B cell (primary cell): ENCODE measurements at regions not wholly inside any gene's neighbourhood (a gene's known extent, or its start where the extent isn't known, plus 50 kb on each side); places are given as distances from the start of the nearest gene placed in this dataset.

Experiments used
- ATAC-seq: fragments of 200-7000 bp; cut with Tn5 transposase; one replicate; pipeline ENCODE4 v1.10.0; 2021; ENCODE audit warnings: low read depth, mild to moderate bottlenecking, moderate number of reproducible peaks, moderate library complexity
- CTCF ChIA-PET: fragments of 350-600 bp; sonication (Branson Sonifier 250); formaldehyde crosslinking; loops from one replicate; lab custom pipeline; 2021; ENCODE audit warnings: antibody characterized with exemption, inconsistent platforms; lab: Charles Lee
- POLR2A ChIA-PET: fragments of 350-600 bp; sonication (Branson Sonifier 250); formaldehyde crosslinking; loops from one replicate; lab custom pipeline; 2021; ENCODE audit warnings: antibody characterized with exemption; lab: Charles Lee
- DNase-seq: peaks from one replicate; pipeline ENCODE4 v3.0.0; 2013
- H2AFZ ChIP-seq: 2 replicates; pipeline ENCODE4 v1.6.1; 2012; ENCODE audit warnings: mild to moderate bottlenecking, low read depth, low read length; ENCODE audit not compliant: insufficient read depth, poor library complexity, severe bottlenecking
- H3K27ac ChIP-seq, 2 donors: 1 replicate in 1 of 2; 2 replicates in 1 of 2; pipeline ENCODE4 v1.5.1; 2012 to 2013; ENCODE audit warnings: low read length in 2 of 2, mild to moderate bottlenecking in 2 of 2, moderate library complexity in 1 of 2
- H3K27me3 ChIP-seq, 4 experiments: fragments of 200-600 bp in 1 of 4; sonication (generic) in 1 of 4; replicated peaks in 1 of 4; 1 replicate in 2 of 4; 2 replicates in 2 of 4; pipeline versions ENCODE4 v1.6.1 to v1.7.0; 2013 to 2016; ENCODE audit warnings: low read length in 3 of 4, mild to moderate bottlenecking in 2 of 4, mixed read lengths in 1 of 4, moderate library complexity in 1 of 4; ENCODE audit not compliant: insufficient read depth in 4 of 4, control insufficient read depth in 3 of 4; ENCODE audit errors: control extremely low read depth in 1 of 4
- H3K36me3 ChIP-seq, 2 experiments: replicated peaks in 1 of 2; 1 replicate in 1 of 2; 2 replicates in 1 of 2; pipeline versions ENCODE4 v1.6.1 to v1.7.1; 2013; ENCODE audit warnings: low read length in 1 of 2; ENCODE audit not compliant: insufficient read depth in 2 of 2, control insufficient read depth in 1 of 2; ENCODE audit errors: control extremely low read depth in 1 of 2, extremely low read depth in 1 of 2
- H3K4me1 ChIP-seq, 2 donors: fragments of 200-600 bp in 1 of 2; sonication (generic) in 1 of 2; 1 replicate in 1 of 2; 2 replicates in 1 of 2; pipeline versions ENCODE4 v1.5.1 to v1.6.1; 2013 to 2017; ENCODE audit warnings: low read length in 2 of 2; ENCODE audit not compliant: control insufficient read depth in 2 of 2, insufficient read depth in 2 of 2
- H3K4me2 ChIP-seq: replicated peaks from 2 replicates; pipeline ENCODE3; 2012; ENCODE audit warnings: mild to moderate bottlenecking, low read depth, low read length; ENCODE audit not compliant: poor library complexity, severe bottlenecking
- H3K4me3 ChIP-seq, 5 experiments: fragments of 200-600 bp in 1 of 5; sonication (generic) in 1 of 5; 1 replicate in 3 of 5; 2 replicates in 2 of 5; pipeline versions ENCODE4 v1.5.1 to v1.7.0; 2011 to 2016; ENCODE audit warnings: low read length in 4 of 5, mild to moderate bottlenecking in 4 of 5, low read depth in 2 of 5, control low read depth in 1 of 5, moderate library complexity in 1 of 5; ENCODE audit not compliant: insufficient read depth in 1 of 5; ENCODE audit errors: control extremely low read depth in 1 of 5, extremely low read depth in 1 of 5
- H3K79me2 ChIP-seq: fragments of 200-600 bp; sonication (generic); one replicate; pipeline ENCODE4 v1.6.0; 2016; ENCODE audit warnings: low read length; ENCODE audit not compliant: control insufficient read depth, insufficient read depth
- H3K9ac ChIP-seq: fragments of 200-600 bp; sonication (generic); 2 replicates; pipeline ENCODE4 v1.6.1; 2017; ENCODE audit warnings: mild to moderate bottlenecking, low read length, moderate library complexity
- H3K9me3 ChIP-seq, 3 donors: one replicate each; pipeline versions ENCODE4 v1.6.1 to v1.7.1; 2013; ENCODE audit warnings: low read length in 2 of 3; ENCODE audit not compliant: control insufficient read depth in 2 of 3, insufficient read depth in 1 of 3; ENCODE audit errors: control extremely low read depth in 1 of 3
- H4K20me1 ChIP-seq: 2 replicates; pipeline ENCODE4 v1.6.0; 2012; ENCODE audit warnings: mild to moderate bottlenecking, low read length; ENCODE audit not compliant: insufficient read depth, control insufficient read depth, poor library complexity, severe bottlenecking
- H3K27ac Mint-ChIP-seq: one replicate; pipeline ENCODE4 v1.8.0; 2021; ENCODE audit warnings: mixed read lengths
- H3K27me3 Mint-ChIP-seq: one replicate; pipeline ENCODE4 v1.8.0; 2021; ENCODE audit warnings: mixed read lengths
- H3K4me1 Mint-ChIP-seq: one replicate; pipeline ENCODE4 v1.8.0; 2021; ENCODE audit warnings: mixed read lengths
- H3K4me3 Mint-ChIP-seq: one replicate; pipeline ENCODE4 v1.8.0; 2021; ENCODE audit warnings: mixed read lengths
- H3K9me3 Mint-ChIP-seq: one replicate; pipeline ENCODE4 v1.8.0; 2022; ENCODE audit warnings: mixed read lengths; ENCODE audit not compliant: insufficient read depth
- EZH2 ChIP-seq: IDR thresholded peaks from 2 replicates; pipeline ENCODE4 v1.6.1; 2012; ENCODE audit warnings: borderline replicate concordance, low read depth, mild to moderate bottlenecking, moderate library complexity, low read length; ENCODE audit not compliant: insufficient read depth, poor library complexity, severe bottlenecking
- WGBS: methylation state at CpG from one replicate; pipeline ENCODE4 v1.1.5; 2013; ENCODE audit warnings: missing lambda C conversion rate; ENCODE audit not compliant: insufficient coverage; 5-methylcytosine and 5-hydroxymethylcytosine counted together
- intact Hi-C: fragments of 100-400 bp; cut with micrococcal nuclease; formaldehyde crosslinking; loops from one replicate; pipeline ENCODE4 v1.10.0; 2022
- TF ChIP-seq, protein P1 (sequence below): fragments of 200-600 bp; IDR thresholded peaks from one replicate; pipeline ENCODE4 v1.8.0; 2022; ENCODE audit warnings: antibody characterized with exemption, mild to moderate bottlenecking

GRCh38 chrX:104324461-104325212 lies 69.9 kb upstream of the ESX1 start:
- Histone ChIP-seq H3K27ac (no peak overlapping the region), H3K9me3 (no peaks in the 10 kb centered on the region), H3K9ac (no peak overlapping the region), H3K27me3 (no peaks in the 10 kb centered on the region), H3K4me1 (no peaks in the 10 kb centered on the region), H3K4me2 (no peak overlapping the region), H3K4me3 (no peak overlapping the region), H3K79me2 (no peaks in the 10 kb centered on the region), H4K20me1 (no peaks in the 10 kb centered on the region), H2AFZ (no peak overlapping the region), H3K36me3 (no peaks in the 10 kb centered on the region)
- ChIA-PET CTCF (no interaction called here), POLR2A (no interaction called here)
- no peak for TF ChIP-seq EZH2
- TF ChIP-seq, protein P1, sequence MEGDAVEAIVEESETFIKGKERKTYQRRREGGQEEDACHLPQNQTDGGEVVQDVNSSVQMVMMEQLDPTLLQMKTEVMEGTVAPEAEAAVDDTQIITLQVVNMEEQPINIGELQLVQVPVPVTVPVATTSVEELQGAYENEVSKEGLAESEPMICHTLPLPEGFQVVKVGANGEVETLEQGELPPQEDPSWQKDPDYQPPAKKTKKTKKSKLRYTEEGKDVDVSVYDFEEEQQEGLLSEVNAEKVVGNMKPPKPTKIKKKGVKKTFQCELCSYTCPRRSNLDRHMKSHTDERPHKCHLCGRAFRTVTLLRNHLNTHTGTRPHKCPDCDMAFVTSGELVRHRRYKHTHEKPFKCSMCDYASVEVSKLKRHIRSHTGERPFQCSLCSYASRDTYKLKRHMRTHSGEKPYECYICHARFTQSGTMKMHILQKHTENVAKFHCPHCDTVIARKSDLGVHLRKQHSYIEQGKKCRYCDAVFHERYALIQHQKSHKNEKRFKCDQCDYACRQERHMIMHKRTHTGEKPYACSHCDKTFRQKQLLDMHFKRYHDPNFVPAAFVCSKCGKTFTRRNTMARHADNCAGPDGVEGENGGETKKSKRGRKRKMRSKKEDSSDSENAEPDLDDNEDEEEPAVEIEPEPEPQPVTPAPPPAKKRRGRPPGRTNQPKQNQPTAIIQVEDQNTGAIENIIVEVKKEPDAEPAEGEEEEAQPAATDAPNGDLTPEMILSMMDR = no peak
- ATAC-seq = no peak
- Mint-ChIP-seq H3K4me1 (no peaks in the 10 kb centered on the region), H3K4me3 (no peak overlapping the region), H3K9me3 (no peaks in the 10 kb centered on the region), H3K27me3 (peaks cover 5% of the 10 kb centered on the region), H3K27ac (no peak overlapping the region)
- no peak for DNase-seq
- intact Hi-C loops = no loop called here
- WGBS = 100% methylated on average over 2 of the region's 6 CpGs

GRCh38 chrX:104319346-104319745 lies 64.6 kb upstream of the ESX1 start:
- Histone ChIP-seq H3K4me3 (no peak overlapping the region), H2AFZ (no peak overlapping the region), H3K27ac (no peak overlapping the region), H3K4me1 (no peaks in the 10 kb centered on the region), H3K36me3 (no peaks in the 10 kb centered on the region), H4K20me1 (no peaks in the 10 kb centered on the region), H3K4me2 (no peak overlapping the region), H3K27me3 (no peaks in the 10 kb centered on the region), H3K79me2 (no peaks in the 10 kb centered on the region), H3K9ac (no peak overlapping the region), H3K9me3 (no peaks in the 10 kb centered on the region)
- DNase-seq (no peak), ATAC-seq (no peak)
- H3K4me3 Mint-ChIP-seq = no peak overlapping the region
- CTCF ChIA-PET = no interaction called here
- no peaks in the 10 kb centered on the region for H3K9me3 Mint-ChIP-seq
- peaks cover 3% of the 10 kb centered on the region for H3K27me3 Mint-ChIP-seq
- H3K4me1 Mint-ChIP-seq = no peaks in the 10 kb centered on the region
- no peak for TF ChIP-seq EZH2
- TF ChIP-seq, protein P1 = no peak
- POLR2A ChIA-PET = no interaction called here
- WGBS = no CpG with 5 or more reads among the region's 5 CpGs
- intact Hi-C loops = no loop called here
- H3K27ac Mint-ChIP-seq = no peak overlapping the region
